HG02623 (cell line): ENCODE measurements at regions not wholly inside any gene's neighbourhood (a gene's known extent, or its start where the extent isn't known, plus 50 kb on each side); places are given as distances from the start of the nearest gene placed in this dataset.

ENCODE experiments used
- ATAC-seq: cut with Tn5 transposase; IDR thresholded peaks from one replicate; pipeline ENCODE4 v1.9.1; 2021; ENCODE audit warnings: moderate library complexity; ENCODE audit not compliant: unreplicated experiment

GRCh38 chr5:167820101-167820990 is 471.1 kb upstream of the WWC1 start:
- no peak for ATAC-seq

GRCh38 chr5:167821151-167821550 is 470.3 kb upstream of the WWC1 start:
- ATAC-seq = no peak

GRCh38 chr5:167821669-167822068 is 469.8 kb upstream of the WWC1 start:
- no peak for ATAC-seq

GRCh38 chr5:167822241-167822640 is 469.2 kb upstream of the WWC1 start:
- no peak for ATAC-seq

- ATAC-seq = no peak
Measured at GRCh38 chr5:167823405-167823804, 468.0 kb upstream of the WWC1 start.

- ATAC-seq = no peak
Measured at GRCh38 chr5:167827766-167828165, 463.7 kb upstream of the WWC1 start.

- no peak for ATAC-seq
Measured at GRCh38 chr5:167831754-167832504, 459.5 kb upstream of the WWC1 start.

GRCh38 chr5:167832609-167833008 is 458.8 kb upstream of the WWC1 start:
- ATAC-seq = no peak

- ATAC-seq = no peak
Measured at GRCh38 chr5:167833456-167833855, 458.0 kb upstream of the WWC1 start.

- no peak for ATAC-seq
Measured at GRCh38 chr5:167835146-167835545, 456.3 kb upstream of the WWC1 start.

- ATAC-seq = no peak
Measured at GRCh38 chr5:167837127-167837526, 454.3 kb upstream of the WWC1 start.

- no peak for ATAC-seq
Measured at GRCh38 chr5:167839065-167839464, 452.4 kb upstream of the WWC1 start.

GRCh38 chr5:167840527-167841130 is 450.8 kb upstream of the WWC1 start:
- no peak for ATAC-seq

GRCh38 chr5:167843881-167844572 is 447.4 kb upstream of the WWC1 start:
- no peak for ATAC-seq

GRCh38 chr5:167845952-167846351 is 445.5 kb upstream of the WWC1 start:
- ATAC-seq = no peak

GRCh38 chr5:167849874-167850273 is 441.6 kb upstream of the WWC1 start:
- no peak for ATAC-seq

GRCh38 chr5:167850911-167851310 is 440.5 kb upstream of the WWC1 start:
- no peak for ATAC-seq

GRCh38 chr5:167851416-167851815 is 440.0 kb upstream of the WWC1 start:
- ATAC-seq = no peak

- ATAC-seq = no peak
Measured at GRCh38 chr5:167852515-167852914, 438.9 kb upstream of the WWC1 start.

- no peak for ATAC-seq
Measured at GRCh38 chr5:167853421-167853820, 438.0 kb upstream of the WWC1 start.

GRCh38 chr5:167855818-167856217 is 435.6 kb upstream of the WWC1 start:
- ATAC-seq = no peak
